HEK293 (cell line): ENCODE measurements at regions not wholly inside any gene's neighbourhood (a gene's known extent, or its start where the extent isn't known, plus 50 kb on each side); places are given as distances from the start of the nearest gene placed in this dataset.

Source experiments
- PATZ1 ChIP-seq: fragments of 450-650 bp; formaldehyde crosslinking; IDR thresholded peaks from 2 replicates; pipeline ENCODE4 v1.5.1; 2016; ENCODE audit warnings: missing biosample characterization, missing genetic modification characterization
- REST ChIP-seq: fragments of 450-650 bp; formaldehyde crosslinking; IDR thresholded peaks from 2 replicates; pipeline ENCODE4 v1.5.1; 2016; ENCODE audit warnings: missing biosample characterization, missing genetic modification characterization
- SP7 ChIP-seq: fragments of 450-650 bp; formaldehyde crosslinking; IDR thresholded peaks from 2 replicates; pipeline ENCODE4 v1.5.1; 2016; ENCODE audit warnings: missing biosample characterization, missing genetic modification characterization
- WT1 ChIP-seq: fragments of 450-650 bp; formaldehyde crosslinking; IDR thresholded peaks from 2 replicates; pipeline ENCODE4 v1.5.1; 2016; ENCODE audit warnings: missing biosample characterization, missing genetic modification characterization
- ZNF18 ChIP-seq: fragments of 450-650 bp; formaldehyde crosslinking; IDR thresholded peaks from 2 replicates; pipeline ENCODE4 v1.5.1; 2016; ENCODE audit warnings: missing biosample characterization, missing genetic modification characterization
- ZNF239 ChIP-seq: fragments of 450-650 bp; formaldehyde crosslinking; IDR thresholded peaks from 2 replicates; pipeline ENCODE4 v1.5.1; 2016; ENCODE audit warnings: missing biosample characterization, missing genetic modification characterization
- ZNF311 ChIP-seq: fragments of 450-650 bp; formaldehyde crosslinking; IDR thresholded peaks from 2 replicates; pipeline ENCODE4 v1.5.1; 2017; ENCODE audit warnings: missing biosample characterization, missing genetic modification characterization, borderline replicate concordance
- ZNF324 ChIP-seq: fragments of 450-650 bp; formaldehyde crosslinking; IDR thresholded peaks from 2 replicates; pipeline ENCODE4 v1.5.1; 2016; ENCODE audit warnings: missing biosample characterization, missing genetic modification characterization
- ZNF433 ChIP-seq: fragments of 450-650 bp; formaldehyde crosslinking; IDR thresholded peaks from 2 replicates; pipeline ENCODE4 v1.5.1; 2016; ENCODE audit warnings: missing biosample characterization, missing genetic modification characterization, low read depth
- ZSCAN16 ChIP-seq: fragments of 450-650 bp; formaldehyde crosslinking; IDR thresholded peaks from 2 replicates; pipeline ENCODE4 v1.5.1; 2016; ENCODE audit warnings: missing biosample characterization, missing genetic modification characterization
- TF ChIP-seq, protein P1 (sequence below): sonication (generic); formaldehyde crosslinking; IDR thresholded peaks from 2 replicates; pipeline ENCODE4 v1.8.1; 2022; ENCODE audit warnings: mild to moderate bottlenecking, moderate library complexity, missing genetic modification reagents
- TF ChIP-seq, protein P2 (sequence below): fragments of 450-650 bp; formaldehyde crosslinking; IDR thresholded peaks from 2 replicates; pipeline ENCODE4 v1.5.1; 2016; ENCODE audit warnings: missing biosample characterization, missing genetic modification characterization

GRCh38 chr2:3114406-3115185 lies 263.0 kb downstream of the EIPR1 start:
- TF ChIP-seq REST (tag by site-specific recombination): no peak
- TF ChIP-seq, protein P1, sequence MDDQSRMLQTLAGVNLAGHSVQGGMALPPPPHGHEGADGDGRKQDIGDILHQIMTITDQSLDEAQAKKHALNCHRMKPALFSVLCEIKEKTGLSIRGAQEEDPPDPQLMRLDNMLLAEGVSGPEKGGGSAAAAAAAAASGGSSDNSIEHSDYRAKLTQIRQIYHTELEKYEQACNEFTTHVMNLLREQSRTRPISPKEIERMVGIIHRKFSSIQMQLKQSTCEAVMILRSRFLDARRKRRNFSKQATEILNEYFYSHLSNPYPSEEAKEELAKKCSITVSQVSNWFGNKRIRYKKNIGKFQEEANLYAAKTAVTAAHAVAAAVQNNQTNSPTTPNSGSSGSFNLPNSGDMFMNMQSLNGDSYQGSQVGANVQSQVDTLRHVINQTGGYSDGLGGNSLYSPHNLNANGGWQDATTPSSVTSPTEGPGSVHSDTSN (CRISPR knock-in tag): no peak
- TF ChIP-seq, protein P2, sequence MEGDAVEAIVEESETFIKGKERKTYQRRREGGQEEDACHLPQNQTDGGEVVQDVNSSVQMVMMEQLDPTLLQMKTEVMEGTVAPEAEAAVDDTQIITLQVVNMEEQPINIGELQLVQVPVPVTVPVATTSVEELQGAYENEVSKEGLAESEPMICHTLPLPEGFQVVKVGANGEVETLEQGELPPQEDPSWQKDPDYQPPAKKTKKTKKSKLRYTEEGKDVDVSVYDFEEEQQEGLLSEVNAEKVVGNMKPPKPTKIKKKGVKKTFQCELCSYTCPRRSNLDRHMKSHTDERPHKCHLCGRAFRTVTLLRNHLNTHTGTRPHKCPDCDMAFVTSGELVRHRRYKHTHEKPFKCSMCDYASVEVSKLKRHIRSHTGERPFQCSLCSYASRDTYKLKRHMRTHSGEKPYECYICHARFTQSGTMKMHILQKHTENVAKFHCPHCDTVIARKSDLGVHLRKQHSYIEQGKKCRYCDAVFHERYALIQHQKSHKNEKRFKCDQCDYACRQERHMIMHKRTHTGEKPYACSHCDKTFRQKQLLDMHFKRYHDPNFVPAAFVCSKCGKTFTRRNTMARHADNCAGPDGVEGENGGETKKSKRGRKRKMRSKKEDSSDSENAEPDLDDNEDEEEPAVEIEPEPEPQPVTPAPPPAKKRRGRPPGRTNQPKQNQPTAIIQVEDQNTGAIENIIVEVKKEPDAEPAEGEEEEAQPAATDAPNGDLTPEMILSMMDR: no peak
- TF ChIP-seq ZNF239 (tag by site-specific recombination): no peak
- TF ChIP-seq ZNF311 (tag by site-specific recombination): no peak
- no peak for TF ChIP-seq SP7
- no peak for TF ChIP-seq WT1 (tag by site-specific recombination)
- TF ChIP-seq ZNF433 (tag by site-specific recombination): no peak
- TF ChIP-seq PATZ1 (tag by site-specific recombination): no peak
- TF ChIP-seq ZNF18 (tag by site-specific recombination): no peak
- no peak for TF ChIP-seq ZSCAN16 (tag by site-specific recombination)
- TF ChIP-seq ZNF324 (tag by site-specific recombination): no peak
